Stomach (tissue), 4 donors: ENCODE measurements at regions not wholly inside any gene's neighbourhood (a gene's known extent, or its start where the extent isn't known, plus 50 kb on each side); places are given as distances from the start of the nearest gene placed in this dataset.
"Not testable (repeated sequence)": the region's sequence is repeated elsewhere in the genome, so short reads cannot be mapped to it uniquely, and the experiment has no call there.

Experiments used
- CTCF ChIP-seq, 7 experiments: fragments of 450-650 bp in 4 of 7; fragments of 200-600 bp in 3 of 7; sonication (generic) in 3 of 7; IDR thresholded peaks; one replicate each; pipeline ENCODE4 v1.5.1; 2016 to 2019; ENCODE audit warnings: antibody characterized with exemption in 7 of 7, control low read depth in 2 of 7, mild to moderate bottlenecking in 1 of 7
- POLR2A ChIP-seq, 4 donors: fragments of 450-650 bp; IDR thresholded peaks; one replicate each; pipeline ENCODE4 v1.6.1; 2016; ENCODE audit warnings: antibody characterized with exemption in 4 of 4, control low read depth in 2 of 4, mild to moderate bottlenecking in 1 of 4, moderate library complexity in 1 of 4
- POLR2AphosphoS5 ChIP-seq, 3 donors: sonication (generic); formaldehyde crosslinking; IDR thresholded peaks; one replicate each; pipeline ENCODE4 v1.6.1; 2016; ENCODE audit warnings: antibody characterized with exemption in 3 of 3

- TF ChIP-seq CTCF, POLR2A, POLR2AphosphoS5 (IDR thresholded peaks at IDR 0.05): not testable (repeated sequence)
Observed at GRCh38 chr4:26064009-26064408, 150.0 kb downstream of the SMIM20 start.
